ENCODE measurements at regions not wholly inside any gene's neighbourhood (a gene's known extent, or its start where the extent isn't known, plus 50 kb on each side); places are given as distances from the start of the nearest gene placed in this dataset.

- H3K9me3 ChIP-seq (ENCODE audit: control insufficient read depth, insufficient read depth, low read depth, low read length): no peaks in the 10 kb centered on the region
- H3K4me1 ChIP-seq (ENCODE audit: control insufficient read depth, insufficient read depth, low read length): no peaks in the 10 kb centered on the region
- CTCF ChIA-PET: no interaction called here
- POLR2A ChIA-PET: no interaction called here
- H3K4me3 ChIP-seq (ENCODE audit: low read depth, low read length): no peak overlapping the region
- no peak overlapping the region for H3K27ac ChIP-seq (ENCODE audit: extremely low read depth, low read depth, low read length)
- no peaks in the 10 kb centered on the region for H3K36me3 ChIP-seq (ENCODE audit: control insufficient read depth in 2 of 2, insufficient read depth in 1 of 2, low read length in 2 of 2)
- TF ChIP-seq, protein P1, sequence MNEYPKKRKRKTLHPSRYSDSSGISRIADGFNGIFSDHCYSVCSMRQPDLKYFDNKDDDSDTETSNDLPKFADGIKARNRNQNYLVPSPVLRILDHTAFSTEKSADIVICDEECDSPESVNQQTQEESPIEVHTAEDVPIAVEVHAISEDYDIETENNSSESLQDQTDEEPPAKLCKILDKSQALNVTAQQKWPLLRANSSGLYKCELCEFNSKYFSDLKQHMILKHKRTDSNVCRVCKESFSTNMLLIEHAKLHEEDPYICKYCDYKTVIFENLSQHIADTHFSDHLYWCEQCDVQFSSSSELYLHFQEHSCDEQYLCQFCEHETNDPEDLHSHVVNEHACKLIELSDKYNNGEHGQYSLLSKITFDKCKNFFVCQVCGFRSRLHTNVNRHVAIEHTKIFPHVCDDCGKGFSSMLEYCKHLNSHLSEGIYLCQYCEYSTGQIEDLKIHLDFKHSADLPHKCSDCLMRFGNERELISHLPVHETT (tag by site-specific recombination; IDR thresholded peaks at IDR 0.05): no peak
- TF ChIP-seq KLF7 (tag by site-specific recombination; IDR thresholded peaks at IDR 0.05; ENCODE audit: borderline replicate concordance): no peak
- peak; percentile 96 for TF ChIP-seq ZNF610 (tag by site-specific recombination; IDR thresholded peaks at IDR 0.05; ENCODE audit: borderline replicate concordance)
- no peak for TF ChIP-seq ZNF18 (tag by site-specific recombination; IDR thresholded peaks at IDR 0.05)
- TF ChIP-seq ZNF366 (tag by site-specific recombination; conservative IDR thresholded peaks at IDR 0.05): no peak
- TF ChIP-seq HOXC10 (CRISPR knock-in tag; IDR thresholded peaks at IDR 0.05): no peak
- no peak for TF ChIP-seq TCF7L2 (IDR thresholded peaks at IDR 0.05; ENCODE audit: borderline replicate concordance, low read depth, low read length)
- no peak for TF ChIP-seq SALL2 (tag by site-specific recombination; IDR thresholded peaks at IDR 0.05; ENCODE audit: borderline replicate concordance)
Observed at GRCh38 chr13:29654384-29654783, 58.9 kb upstream of the SLC7A1 start.

DNA sequence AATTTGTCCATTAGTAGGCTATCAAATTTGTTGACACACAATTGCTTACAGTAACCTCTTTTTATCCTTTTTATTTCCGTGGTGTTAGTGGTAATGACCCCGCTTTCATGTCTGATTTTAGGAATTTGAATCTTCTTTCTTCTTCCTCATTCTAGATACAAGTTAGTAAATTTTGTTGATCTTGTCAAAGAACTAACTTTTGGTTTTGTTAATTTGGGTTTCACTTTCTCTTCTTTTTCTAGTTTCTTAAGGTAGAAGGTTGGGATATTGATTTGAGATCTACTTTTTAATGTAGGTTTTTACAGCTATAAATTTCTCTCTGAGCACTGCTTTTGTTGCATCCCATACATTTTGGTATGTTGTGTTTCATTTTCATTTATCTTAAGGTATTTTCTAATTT is 53.3 kb upstream of the SLC7A1 start:
- CTCF ChIA-PET: no interaction called here
- H3K4me3 ChIP-seq (ENCODE audit: low read depth, low read length): no peak overlapping the region
- H3K9me3 ChIP-seq (ENCODE audit: control insufficient read depth, insufficient read depth, low read depth, low read length): no peaks in the 10 kb centered on the region
- H3K36me3 ChIP-seq (ENCODE audit: control insufficient read depth in 2 of 2, insufficient read depth in 1 of 2, low read length in 2 of 2): no peaks in the 10 kb centered on the region
- no peak overlapping the region for H3K27ac ChIP-seq (ENCODE audit: extremely low read depth, low read depth, low read length)
- TF ChIP-seq ZNF561 (tag by site-specific recombination; IDR thresholded peaks at IDR 0.05; ENCODE audit: borderline replicate concordance): no peak
- no peak for TF ChIP-seq ZNF324 (tag by site-specific recombination; IDR thresholded peaks at IDR 0.05)
- no peak for TF ChIP-seq ZNF239 (tag by site-specific recombination; IDR thresholded peaks at IDR 0.05)
- TF ChIP-seq, protein P2, sequence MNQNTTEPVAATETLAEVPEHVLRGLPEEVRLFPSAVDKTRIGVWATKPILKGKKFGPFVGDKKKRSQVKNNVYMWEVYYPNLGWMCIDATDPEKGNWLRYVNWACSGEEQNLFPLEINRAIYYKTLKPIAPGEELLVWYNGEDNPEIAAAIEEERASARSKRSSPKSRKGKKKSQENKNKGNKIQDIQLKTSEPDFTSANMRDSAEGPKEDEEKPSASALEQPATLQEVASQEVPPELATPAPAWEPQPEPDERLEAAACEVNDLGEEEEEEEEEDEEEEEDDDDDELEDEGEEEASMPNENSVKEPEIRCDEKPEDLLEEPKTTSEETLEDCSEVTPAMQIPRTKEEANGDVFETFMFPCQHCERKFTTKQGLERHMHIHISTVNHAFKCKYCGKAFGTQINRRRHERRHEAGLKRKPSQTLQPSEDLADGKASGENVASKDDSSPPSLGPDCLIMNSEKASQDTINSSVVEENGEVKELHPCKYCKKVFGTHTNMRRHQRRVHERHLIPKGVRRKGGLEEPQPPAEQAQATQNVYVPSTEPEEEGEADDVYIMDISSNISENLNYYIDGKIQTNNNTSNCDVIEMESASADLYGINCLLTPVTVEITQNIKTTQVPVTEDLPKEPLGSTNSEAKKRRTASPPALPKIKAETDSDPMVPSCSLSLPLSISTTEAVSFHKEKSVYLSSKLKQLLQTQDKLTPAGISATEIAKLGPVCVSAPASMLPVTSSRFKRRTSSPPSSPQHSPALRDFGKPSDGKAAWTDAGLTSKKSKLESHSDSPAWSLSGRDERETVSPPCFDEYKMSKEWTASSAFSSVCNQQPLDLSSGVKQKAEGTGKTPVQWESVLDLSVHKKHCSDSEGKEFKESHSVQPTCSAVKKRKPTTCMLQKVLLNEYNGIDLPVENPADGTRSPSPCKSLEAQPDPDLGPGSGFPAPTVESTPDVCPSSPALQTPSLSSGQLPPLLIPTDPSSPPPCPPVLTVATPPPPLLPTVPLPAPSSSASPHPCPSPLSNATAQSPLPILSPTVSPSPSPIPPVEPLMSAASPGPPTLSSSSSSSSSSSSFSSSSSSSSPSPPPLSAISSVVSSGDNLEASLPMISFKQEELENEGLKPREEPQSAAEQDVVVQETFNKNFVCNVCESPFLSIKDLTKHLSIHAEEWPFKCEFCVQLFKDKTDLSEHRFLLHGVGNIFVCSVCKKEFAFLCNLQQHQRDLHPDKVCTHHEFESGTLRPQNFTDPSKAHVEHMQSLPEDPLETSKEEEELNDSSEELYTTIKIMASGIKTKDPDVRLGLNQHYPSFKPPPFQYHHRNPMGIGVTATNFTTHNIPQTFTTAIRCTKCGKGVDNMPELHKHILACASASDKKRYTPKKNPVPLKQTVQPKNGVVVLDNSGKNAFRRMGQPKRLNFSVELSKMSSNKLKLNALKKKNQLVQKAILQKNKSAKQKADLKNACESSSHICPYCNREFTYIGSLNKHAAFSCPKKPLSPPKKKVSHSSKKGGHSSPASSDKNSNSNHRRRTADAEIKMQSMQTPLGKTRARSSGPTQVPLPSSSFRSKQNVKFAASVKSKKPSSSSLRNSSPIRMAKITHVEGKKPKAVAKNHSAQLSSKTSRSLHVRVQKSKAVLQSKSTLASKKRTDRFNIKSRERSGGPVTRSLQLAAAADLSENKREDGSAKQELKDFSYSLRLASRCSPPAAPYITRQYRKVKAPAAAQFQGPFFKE (tag by site-specific recombination; IDR thresholded peaks at IDR 0.05; ENCODE audit: borderline replicate concordance): no peak
- no peak for TF ChIP-seq TRIM28 (IDR thresholded peaks at IDR 0.05; ENCODE audit: borderline replicate concordance, low read length)
- TF ChIP-seq ZNF24 (tag by site-specific recombination; IDR thresholded peaks at IDR 0.05): no peak
- no peak for TF ChIP-seq ZNF530 (tag by site-specific recombination; IDR thresholded peaks at IDR 0.05; ENCODE audit: low read depth)
- TF ChIP-seq ZBTB8A (tag by site-specific recombination; IDR thresholded peaks at IDR 0.05): no peak
- TF ChIP-seq, protein P3, sequence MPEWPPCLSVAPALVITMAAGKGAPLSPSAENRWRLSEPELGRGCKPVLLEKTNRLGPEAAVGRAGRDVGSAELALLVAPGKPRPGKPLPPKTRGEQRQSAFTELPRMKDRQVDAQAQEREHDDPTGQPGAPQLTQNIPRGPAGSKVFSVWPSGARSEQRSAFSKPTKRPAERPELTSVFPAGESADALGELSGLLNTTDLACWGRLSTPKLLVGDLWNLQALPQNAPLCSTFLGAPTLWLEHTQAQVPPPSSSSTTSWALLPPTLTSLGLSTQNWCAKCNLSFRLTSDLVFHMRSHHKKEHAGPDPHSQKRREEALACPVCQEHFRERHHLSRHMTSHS (tag by site-specific recombination; IDR thresholded peaks at IDR 0.05): no peak
- TF ChIP-seq ZNF155 (tag by site-specific recombination; IDR thresholded peaks at IDR 0.05): no peak
- TF ChIP-seq ZNF837 (tag by site-specific recombination; IDR thresholded peaks at IDR 0.05): no peak
- TF ChIP-seq ZNF37A (tag by site-specific recombination; IDR thresholded peaks at IDR 0.05): no peak
- no peaks in the 10 kb centered on the region for H3K4me1 ChIP-seq (ENCODE audit: control insufficient read depth, insufficient read depth, low read length)
- POLR2A ChIA-PET: no interaction called here

Data from HEK293 (cell line).